ENCODE measurements at regions not wholly inside any gene's neighbourhood (a gene's known extent, or its start where the extent isn't known, plus 50 kb on each side); places are given as distances from the start of the nearest gene placed in this dataset.
"Not testable (repeated sequence)": the region's sequence is repeated elsewhere in the genome, so short reads cannot be mapped to it uniquely, and the experiment has no call there.

DNA sequence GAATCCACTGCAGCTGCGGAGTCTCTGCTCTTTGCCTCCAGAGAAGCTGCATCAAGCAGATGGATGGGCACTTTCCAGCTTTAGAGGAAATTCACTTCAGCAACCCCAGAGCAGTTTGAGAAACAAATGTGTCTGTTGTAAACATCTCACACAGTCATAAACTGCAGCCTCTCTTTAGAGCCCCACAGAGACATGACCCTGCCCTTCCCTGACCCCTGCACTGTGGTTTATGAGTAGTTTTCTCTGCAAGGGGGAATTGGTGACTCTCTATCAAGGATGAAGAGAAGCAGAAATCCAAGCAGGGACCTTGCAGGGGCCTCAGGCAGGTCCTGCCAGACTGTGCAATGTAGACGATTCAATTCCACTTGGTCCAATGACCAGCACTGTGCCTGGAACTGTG lies 160.2 kb downstream of the SH2D4B start:
- no peak for DNase-seq

- DNase-seq: peak; percentile 65
Measured at GRCh38 chr10:80699602-80700039, 161.9 kb downstream of the SH2D4B start.

- no peak for DNase-seq
Measured at GRCh38 chr10:80700252-80700651, 162.6 kb downstream of the SH2D4B start.

GRCh38 chr10:80700760-80701444 lies 163.2 kb downstream of the SH2D4B start:
- no peak for DNase-seq

DNA sequence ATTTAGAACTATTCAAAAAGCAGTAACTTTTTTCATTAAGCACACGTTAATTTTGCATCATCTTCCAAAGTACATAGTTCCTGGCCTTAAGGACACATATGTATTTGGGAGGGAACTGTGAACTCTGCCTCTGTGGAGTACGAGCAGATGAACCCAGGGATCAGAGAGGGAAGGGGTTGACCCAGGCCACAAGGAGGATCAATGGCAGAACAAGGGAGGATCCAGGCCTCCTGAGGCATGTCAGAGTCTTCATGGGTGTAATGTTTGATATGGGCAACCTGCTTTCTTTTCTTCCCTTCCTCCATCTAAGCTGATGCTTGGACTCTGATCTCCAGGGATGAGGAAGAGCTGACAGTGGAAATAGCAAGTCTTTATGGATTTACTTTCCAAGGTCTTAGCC lies 164.0 kb downstream of the SH2D4B start:
- no peak for DNase-seq

GRCh38 chr10:80702143-80702542 lies 164.4 kb downstream of the SH2D4B start:
- no peak for DNase-seq

- DNase-seq: no peak
Measured at GRCh38 chr10:80705899-80706298, 168.2 kb downstream of the SH2D4B start.

DNA sequence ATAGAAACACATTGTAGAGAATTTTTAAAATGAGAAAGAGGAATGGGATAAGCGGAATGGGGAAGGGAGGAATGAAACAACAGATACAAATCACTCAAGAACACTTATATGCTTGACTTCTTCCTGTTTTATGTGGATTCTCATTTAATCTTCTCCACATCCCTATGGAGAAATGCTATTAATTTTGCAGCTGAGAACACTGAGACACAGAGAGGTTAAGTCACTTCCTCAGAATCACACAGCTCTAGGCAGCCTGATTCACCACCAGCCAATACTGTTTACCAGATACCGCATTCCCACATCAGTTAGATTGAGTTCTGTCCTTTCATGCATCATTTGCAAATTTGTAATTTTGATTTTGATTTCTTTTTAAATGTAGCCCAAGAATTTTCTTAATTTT lies 170.5 kb downstream of the SH2D4B start:
- DNase-seq: no peak

DNA sequence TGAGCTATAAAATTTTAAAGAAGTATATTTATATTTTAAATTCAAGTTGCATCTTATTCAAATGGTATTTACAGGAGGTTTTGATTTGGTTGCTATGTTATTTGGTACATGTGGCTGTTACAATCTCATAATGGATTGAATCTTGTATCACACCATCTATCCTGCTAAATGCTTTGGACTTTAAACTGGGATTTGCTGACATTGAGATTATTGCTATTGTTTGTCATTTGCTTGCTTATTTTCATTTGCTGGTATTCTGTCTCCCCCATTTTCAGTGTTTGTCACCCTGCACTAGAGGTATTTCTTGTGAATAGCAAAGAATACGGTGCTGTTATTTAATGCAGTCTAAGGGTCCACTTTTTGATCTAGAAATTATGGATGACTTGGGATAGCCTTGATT lies 171.1 kb downstream of the SH2D4B start:
- DNase-seq: no peak

GRCh38 chr10:80709866-80710265 lies 172.2 kb downstream of the SH2D4B start:
- no peak for DNase-seq

DNA sequence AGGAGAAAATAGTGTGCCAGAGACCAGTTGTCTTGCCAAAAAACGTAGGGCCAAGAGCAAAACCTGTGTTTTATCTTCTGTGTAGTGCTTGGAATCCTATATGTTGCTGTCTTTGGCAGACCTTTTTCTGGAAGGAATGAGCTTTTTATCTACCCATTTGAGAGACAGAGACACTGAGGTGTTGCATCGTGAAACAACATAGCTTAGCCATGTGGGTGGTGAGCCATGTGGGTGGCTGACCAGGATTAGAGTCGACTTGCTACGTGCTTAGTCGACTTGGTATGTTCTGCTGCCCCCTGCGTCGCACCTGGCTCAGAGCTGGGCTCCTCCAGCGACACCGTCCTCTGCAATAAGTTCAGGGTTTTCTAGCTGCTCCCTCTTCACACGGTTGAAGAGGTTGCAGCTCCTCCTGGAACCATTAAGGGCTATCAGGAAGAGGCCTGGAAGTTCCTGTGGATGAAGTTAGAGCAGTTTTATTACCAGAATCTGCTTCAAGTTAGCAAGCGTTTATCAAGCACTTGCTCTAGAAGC lies 175.8 kb downstream of the SH2D4B start:
- no peak for DNase-seq

DNA sequence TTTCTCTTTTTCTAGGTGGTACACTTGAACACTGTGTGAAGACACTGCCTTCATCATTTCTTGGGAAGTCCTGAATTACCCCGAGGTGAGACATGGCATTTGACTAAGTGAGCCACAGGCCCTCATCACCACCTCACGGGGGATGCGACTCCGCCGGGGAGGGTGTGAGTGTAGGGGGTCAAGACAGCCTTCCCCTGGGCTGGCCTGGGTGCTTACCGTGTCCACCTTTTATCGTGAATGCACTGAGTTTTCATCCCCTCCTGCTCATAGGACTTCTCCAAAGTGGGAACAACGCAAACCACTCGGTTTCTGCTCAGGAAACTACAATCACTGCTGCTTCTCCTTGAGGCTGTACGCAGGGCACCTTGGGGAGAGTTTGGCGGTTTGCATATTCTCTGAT lies 176.9 kb downstream of the SH2D4B start:
- DNase-seq: no peak

GRCh38 chr10:80718024-80718423 lies 180.3 kb downstream of the SH2D4B start:
- DNase-seq: no peak

DNA sequence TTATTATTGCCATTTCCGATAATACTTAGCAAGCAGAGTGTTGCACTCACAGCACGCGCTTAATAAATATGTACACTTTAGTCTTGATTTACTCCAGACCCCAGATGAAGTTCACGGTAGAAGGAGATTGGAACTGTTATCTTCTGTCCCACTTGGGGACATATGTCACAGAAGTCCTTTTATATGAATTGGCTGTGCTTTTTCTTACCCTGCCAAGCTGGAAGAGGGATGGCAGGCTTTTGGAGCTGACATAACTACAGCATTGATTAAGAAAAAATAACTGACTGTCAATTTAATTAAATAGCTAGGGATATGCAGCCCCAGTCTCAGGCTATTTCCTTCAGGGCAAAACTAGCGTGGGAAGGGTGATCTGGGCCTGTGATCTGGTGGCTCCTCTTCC lies 182.2 kb downstream of the SH2D4B start:
- no peak for DNase-seq

- DNase-seq: no peak
Measured at GRCh38 chr10:80720549-80720948, 182.8 kb downstream of the SH2D4B start.

- not testable (repeated sequence) for DNase-seq
Measured at GRCh38 chr10:80728354-80728753, 190.7 kb downstream of the SH2D4B start.

DNA sequence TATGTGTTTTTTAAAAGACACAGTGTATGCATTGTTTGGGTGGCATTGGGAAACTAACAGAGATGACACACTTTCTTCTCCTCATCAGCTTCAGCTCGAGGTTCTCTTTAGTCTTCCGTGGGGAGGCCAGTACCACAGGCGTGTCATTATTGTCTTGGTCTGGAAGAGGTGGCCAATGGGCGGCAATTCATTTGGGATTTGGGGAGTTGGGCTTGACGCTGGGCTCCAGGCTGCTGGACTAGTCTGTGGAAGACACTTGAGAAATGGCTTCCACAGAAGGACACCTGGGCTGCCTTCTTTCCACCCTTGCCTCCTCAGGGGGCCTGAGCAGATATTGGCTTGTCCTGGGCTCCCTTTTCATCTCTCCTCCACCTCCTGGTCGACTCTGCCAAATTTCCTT lies 192.2 kb downstream of the SH2D4B start:
- DNase-seq: no peak

DNA sequence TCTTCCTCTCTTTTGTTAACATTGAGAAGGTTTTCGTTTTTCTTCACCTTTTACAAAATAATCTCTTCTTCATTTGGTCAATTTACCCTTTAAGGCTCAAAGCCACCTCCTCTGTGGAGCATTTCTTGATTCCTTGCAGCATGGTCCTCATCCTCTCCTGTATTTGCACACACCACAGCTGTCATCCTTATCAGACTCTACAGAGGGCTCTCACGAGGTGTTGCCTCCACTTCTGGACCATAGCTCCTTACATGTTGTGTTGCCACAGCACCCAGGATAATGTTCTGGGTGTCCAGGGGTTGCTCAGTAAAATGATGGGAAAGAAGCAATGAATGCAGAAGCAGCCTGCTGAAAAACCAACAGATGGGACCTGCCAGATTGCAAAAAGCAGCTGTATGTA lies 192.8 kb downstream of the SH2D4B start:
- DNase-seq: no peak

DNA sequence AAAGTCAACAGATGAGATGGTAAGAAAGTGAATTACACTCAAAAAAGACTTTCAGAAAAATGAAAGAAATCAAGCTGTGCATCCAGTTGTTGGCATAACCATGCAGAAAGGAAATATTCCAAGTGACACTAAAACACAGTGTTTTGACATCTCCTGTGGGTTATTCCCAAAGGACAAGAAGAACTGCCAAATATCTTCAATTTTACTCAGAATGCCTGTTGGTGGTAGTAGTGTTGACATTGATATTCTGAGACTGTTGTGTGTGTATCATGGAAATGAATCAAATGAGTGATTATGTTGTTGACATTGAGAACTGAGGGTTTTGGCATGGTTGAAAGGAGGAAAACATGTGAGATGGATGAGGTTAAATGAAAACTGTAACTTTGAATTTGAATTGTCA lies 196.9 kb downstream of the SH2D4B start:
- DNase-seq: no peak

DNA sequence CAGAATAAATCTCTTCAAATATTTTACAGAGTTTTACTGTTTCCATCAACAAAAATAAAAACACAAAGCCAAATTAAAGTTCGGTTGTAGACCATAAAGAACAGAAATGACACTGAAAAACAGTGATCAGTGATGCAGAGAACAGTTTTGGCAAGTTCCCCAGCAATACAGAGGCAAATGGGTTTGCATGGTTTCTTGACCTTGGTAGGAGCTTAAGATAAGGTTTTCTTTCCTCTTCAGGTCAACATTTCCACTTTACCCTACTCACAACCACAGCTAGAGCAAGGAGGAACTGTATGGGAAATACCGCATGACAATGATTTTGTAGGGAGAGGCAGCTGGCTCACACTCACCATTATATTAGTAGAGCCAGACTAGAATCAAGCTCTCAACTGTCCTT lies 199.5 kb downstream of the SH2D4B start:
- DNase-seq: no peak

DNA sequence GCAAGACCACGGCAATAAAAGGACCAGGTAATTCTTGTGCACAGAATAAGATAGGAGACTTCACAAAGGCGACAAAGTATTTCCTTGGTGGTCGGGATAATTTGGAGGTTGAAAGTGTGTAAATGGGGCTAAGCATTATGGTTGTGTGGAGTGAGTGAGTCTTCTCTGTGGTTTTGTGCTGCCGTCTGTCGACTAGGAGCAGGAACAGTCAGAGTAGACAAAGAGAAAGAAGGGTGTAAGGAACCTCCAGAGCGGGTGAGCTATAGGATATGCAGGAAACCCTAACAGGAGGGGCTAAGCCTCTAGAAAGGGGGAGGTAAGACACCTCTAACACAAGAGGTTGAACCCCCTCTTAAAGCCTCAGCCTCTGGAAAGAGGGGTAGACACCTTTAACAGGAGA lies 201.6 kb downstream of the SH2D4B start:
- DNase-seq: no peak

- no peak for DNase-seq
Measured at GRCh38 chr10:80739963-80740715, 202.4 kb downstream of the SH2D4B start.

GRCh38 chr10:80741278-80741677 lies 203.6 kb downstream of the SH2D4B start:
- DNase-seq: no peak

GRCh38 chr10:80750268-80750667 lies 212.6 kb downstream of the SH2D4B start:
- DNase-seq: no peak

All from right kidney (tissue), 1 donor.